ENCODE measurements at regions not wholly inside any gene's neighbourhood (a gene's known extent, or its start where the extent isn't known, plus 50 kb on each side); places are given as distances from the start of the nearest gene placed in this dataset.
"Not testable (repeated sequence)": the region's sequence is repeated elsewhere in the genome, so short reads cannot be mapped to it uniquely, and the experiment has no call there.

GRCh38 chr10:53064614-53065013 lies 292.0 kb upstream of the MBL2 start:
- DNase-seq (no peak), ATAC-seq (no peak)
- intact Hi-C loops (cut with DNase I): no loop called here
- no peak overlapping the region for H3K27ac ChIP-seq
- 29% methylated on average over 2 of the region's 2 CpGs for WGBS (ENCODE audit: insufficient coverage, low coverage, low lambda C conversion rate, missing lambda C conversion rate)
- no peaks in the 10 kb centered on the region for H3K36me3 ChIP-seq
- no peaks in the 10 kb centered on the region for H3K4me1 ChIP-seq
- no peak for TF ChIP-seq POLR2A (IDR thresholded peaks at IDR 0.05)
- TF ChIP-seq, protein P1, sequence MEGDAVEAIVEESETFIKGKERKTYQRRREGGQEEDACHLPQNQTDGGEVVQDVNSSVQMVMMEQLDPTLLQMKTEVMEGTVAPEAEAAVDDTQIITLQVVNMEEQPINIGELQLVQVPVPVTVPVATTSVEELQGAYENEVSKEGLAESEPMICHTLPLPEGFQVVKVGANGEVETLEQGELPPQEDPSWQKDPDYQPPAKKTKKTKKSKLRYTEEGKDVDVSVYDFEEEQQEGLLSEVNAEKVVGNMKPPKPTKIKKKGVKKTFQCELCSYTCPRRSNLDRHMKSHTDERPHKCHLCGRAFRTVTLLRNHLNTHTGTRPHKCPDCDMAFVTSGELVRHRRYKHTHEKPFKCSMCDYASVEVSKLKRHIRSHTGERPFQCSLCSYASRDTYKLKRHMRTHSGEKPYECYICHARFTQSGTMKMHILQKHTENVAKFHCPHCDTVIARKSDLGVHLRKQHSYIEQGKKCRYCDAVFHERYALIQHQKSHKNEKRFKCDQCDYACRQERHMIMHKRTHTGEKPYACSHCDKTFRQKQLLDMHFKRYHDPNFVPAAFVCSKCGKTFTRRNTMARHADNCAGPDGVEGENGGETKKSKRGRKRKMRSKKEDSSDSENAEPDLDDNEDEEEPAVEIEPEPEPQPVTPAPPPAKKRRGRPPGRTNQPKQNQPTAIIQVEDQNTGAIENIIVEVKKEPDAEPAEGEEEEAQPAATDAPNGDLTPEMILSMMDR (IDR thresholded peaks at IDR 0.05): no peak
- no peak overlapping the region for H3K4me3 ChIP-seq
- no peaks in the 10 kb centered on the region for H3K27me3 ChIP-seq
- no peaks in the 10 kb centered on the region for H3K9me3 ChIP-seq

DNA sequence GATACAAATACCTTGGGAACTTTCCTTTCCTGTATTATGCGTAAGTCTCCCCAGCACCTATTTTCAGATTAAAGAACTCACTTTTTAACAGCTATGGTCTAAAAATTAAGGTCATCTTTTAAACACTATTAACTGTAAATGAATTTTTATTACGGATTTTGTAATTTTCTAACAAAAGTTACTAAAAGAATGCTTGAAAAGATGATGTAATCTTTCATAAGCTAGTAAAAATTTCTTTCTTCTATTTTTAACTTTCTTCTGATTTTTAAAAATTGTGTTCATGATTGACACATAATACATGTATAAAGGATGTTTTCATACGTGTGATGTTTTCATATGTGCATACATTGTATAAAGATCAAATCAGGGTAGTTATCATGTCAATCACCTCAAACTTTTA lies 291.2 kb upstream of the MBL2 start:
- TF ChIP-seq, protein P1 (IDR thresholded peaks at IDR 0.05): no peak
- TF ChIP-seq POLR2A (IDR thresholded peaks at IDR 0.05): no peak
- Histone ChIP-seq H3K4me3 (no peak overlapping the region), H3K27me3 (no peaks in the 10 kb centered on the region), H3K9me3 (no peaks in the 10 kb centered on the region), H3K36me3 (no peaks in the 10 kb centered on the region), H3K4me1 (no peaks in the 10 kb centered on the region), H3K27ac (no peak overlapping the region)
- ATAC-seq (no peak), DNase-seq (no peak)
- WGBS (ENCODE audit: insufficient coverage, low coverage, low lambda C conversion rate, missing lambda C conversion rate): 66% methylated on average over 3 of the region's 3 CpGs
- intact Hi-C loops (cut with DNase I): no loop called here

- no peak overlapping the region for H3K27ac ChIP-seq
- no peaks in the 10 kb centered on the region for H3K4me1 ChIP-seq
- intact Hi-C loops (cut with DNase I): no loop called here
- H3K4me3 ChIP-seq: no peak overlapping the region
- no peaks in the 10 kb centered on the region for H3K36me3 ChIP-seq
- no peaks in the 10 kb centered on the region for H3K9me3 ChIP-seq
- ATAC-seq (no peak), DNase-seq (no peak)
- 86% methylated on average over 4 of the region's 6 CpGs for WGBS (ENCODE audit: insufficient coverage, low coverage, low lambda C conversion rate, missing lambda C conversion rate)
- TF ChIP-seq POLR2A (IDR thresholded peaks at IDR 0.05): no peak
- TF ChIP-seq, protein P1 (IDR thresholded peaks at IDR 0.05): no peak
- H3K27me3 ChIP-seq: no peaks in the 10 kb centered on the region
Measured at GRCh38 chr10:53052521-53053164, 280.1 kb upstream of the MBL2 start.

DNA sequence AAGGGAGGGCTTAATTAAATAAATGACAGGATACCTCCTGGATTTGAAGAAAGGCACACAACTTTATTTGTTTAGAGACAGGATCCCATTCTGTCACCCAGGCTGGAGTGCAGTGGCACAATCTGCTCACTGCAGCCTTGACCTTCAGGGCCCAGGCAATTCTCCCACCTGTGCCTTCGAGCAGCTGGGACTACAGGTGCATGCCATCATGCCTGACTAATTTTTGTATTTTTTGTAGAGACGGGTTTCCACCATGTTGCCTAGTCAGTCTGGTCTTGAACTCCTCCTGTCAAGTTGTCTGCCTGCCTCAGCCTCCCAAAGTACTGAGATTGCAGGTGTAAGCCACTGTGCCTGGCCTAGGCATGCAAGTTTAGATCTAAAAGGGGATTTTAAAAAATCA lies 272.7 kb upstream of the MBL2 start:
- TF ChIP-seq, protein P1 (IDR thresholded peaks at IDR 0.05): no peak
- TF ChIP-seq POLR2A (IDR thresholded peaks at IDR 0.05): no peak
- Histone ChIP-seq H3K27ac (no peak overlapping the region), H3K4me3 (no peak overlapping the region), H3K27me3 (no peaks in the 10 kb centered on the region), H3K36me3 (no peaks in the 10 kb centered on the region), H3K4me1 (no peaks in the 10 kb centered on the region), H3K9me3 (no peaks in the 10 kb centered on the region)
- DNase-seq (no peak), ATAC-seq (no peak)
- intact Hi-C loops (cut with DNase I): no loop called here
- 83% methylated on average over 1 of the region's 2 CpGs for WGBS (ENCODE audit: insufficient coverage, low coverage, low lambda C conversion rate, missing lambda C conversion rate)

- H3K27me3 ChIP-seq; H3K9me3 ChIP-seq; H3K36me3 ChIP-seq; H3K4me3 ChIP-seq; DNase-seq; ATAC-seq; H3K4me1 ChIP-seq; intact Hi-C loops (cut with DNase I); H3K27ac ChIP-seq: not testable (repeated sequence)
- WGBS (ENCODE audit: insufficient coverage, low coverage, low lambda C conversion rate, missing lambda C conversion rate): 88% methylated on average over 5 of the region's 5 CpGs
Measured at GRCh38 chr10:53035823-53036222, 263.2 kb upstream of the MBL2 start.
